ENCODE measurements at regions not wholly inside any gene's neighbourhood (a gene's known extent, or its start where the extent isn't known, plus 50 kb on each side); places are given as distances from the start of the nearest gene placed in this dataset.

- TF ChIP-seq CTCF (IDR thresholded peaks at IDR 0.05) (no peak), EZH2 (IDR thresholded peaks at IDR 0.05) (no peak)
These were observed 78.2 kb downstream of the FAM76B start for GRCh38 chr11:95711162-95711944.
